GM13976 (cell line): ENCODE measurements at regions not wholly inside any gene's neighbourhood (a gene's known extent, or its start where the extent isn't known, plus 50 kb on each side); places are given as distances from the start of the nearest gene placed in this dataset.

ENCODE experiments used
- DNase-seq: peaks from one replicate; pipeline ENCODE4 v3.0.0; 2012; ENCODE audit warnings: low spot score
- CTCF ChIP-seq: IDR thresholded peaks from 2 replicates; pipeline ENCODE4 v1.5.1; 2012; ENCODE audit warnings: borderline replicate concordance, mild to moderate bottlenecking; ENCODE audit not compliant: insufficient read depth; ENCODE audit errors: extremely low read depth, missing control alignments, control extremely low read depth
- in situ Hi-C: fragments of 300-500 bp; cut with MboI; formaldehyde crosslinking; loops from one replicate; pipeline ENCODE4 v1.12.0; 2022; ENCODE audit warnings: low sequenced_read_pairs, mixed read lengths, inconsistent platforms; ENCODE audit not compliant: unreplicated experiment

GRCh38 chr6:144939921-144940320, 654.8 kb downstream of the UTRN start:
- TF ChIP-seq CTCF = no peak
- DNase-seq = no peak
- in situ Hi-C loops = loop anchor here (25.0 kb wide), 1 partner anchor 353 kb away; no protein-coding TSS in a partner anchor

- no peak for DNase-seq
- in situ Hi-C loops = loop anchor here (25.0 kb wide), 1 partner anchor 357 kb away; no protein-coding TSS in a partner anchor
- no peak for TF ChIP-seq CTCF
These were observed 659.0 kb downstream of the UTRN start for GRCh38 chr6:144944106-144944505.

- no peak for DNase-seq
- in situ Hi-C loops = loop anchor here (25.0 kb wide), 1 partner anchor 360 kb away; no protein-coding TSS in a partner anchor
- no peak for TF ChIP-seq CTCF
These were observed 662.4 kb downstream of the UTRN start for GRCh38 chr6:144947398-144947976.

GRCh38 chr6:144951730-144952437, 666.7 kb downstream of the UTRN start:
- DNase-seq = no peak
- TF ChIP-seq CTCF = no peak
- in situ Hi-C loops = no loop called here

- DNase-seq = no peak
- TF ChIP-seq CTCF = no peak
- in situ Hi-C loops = no loop called here
These were observed 667.5 kb downstream of the UTRN start for GRCh38 chr6:144952456-144953240.

- no peak for TF ChIP-seq CTCF
- DNase-seq = no peak
- in situ Hi-C loops = no loop called here
These were observed 668.6 kb downstream of the UTRN start for GRCh38 chr6:144953552-144954240.
